Heart right ventricle (tissue), 16 donors: ENCODE measurements at regions not wholly inside any gene's neighbourhood (a gene's known extent, or its start where the extent isn't known, plus 50 kb on each side); places are given as distances from the start of the nearest gene placed in this dataset.

ENCODE experiments used
- ATAC-seq, 8 donors: fragments of 200-7000 bp; cut with Tn5 transposase; one replicate each; pipeline ENCODE4 v1.9.1; 2020; ENCODE audit warnings: mild to moderate bottlenecking in 8 of 8, moderate library complexity in 8 of 8, moderate number of reproducible peaks in 1 of 8
- DNase-seq, 2 donors: peaks; one replicate each; pipeline ENCODE4 v3.0.0-alpha.2; 2020
- H3K27ac ChIP-seq, 10 donors: fragments of 200-600 bp; sonication (generic) in 2 of 10; one replicate each; pipeline versions ENCODE4 v1.5.0 to v1.8.0; 2020 to 2022; ENCODE audit warnings: mild to moderate bottlenecking in 3 of 10
- H3K27me3 ChIP-seq, 7 donors: fragments of 200-600 bp; one replicate each; pipeline ENCODE4 v1.8.0; 2021 to 2022; ENCODE audit warnings: mild to moderate bottlenecking in 2 of 7
- H3K36me3 ChIP-seq, 9 donors: fragments of 200-600 bp; sonication (generic) in 1 of 9; one replicate each; pipeline versions ENCODE4 v1.5.0 to v1.8.0; 2020 to 2022; ENCODE audit warnings: mild to moderate bottlenecking in 2 of 9
- H3K4me1 ChIP-seq, 9 donors: fragments of 200-600 bp; sonication (generic) in 1 of 9; one replicate each; pipeline versions ENCODE4 v1.5.0 to v1.8.0; 2020 to 2022; ENCODE audit warnings: mild to moderate bottlenecking in 4 of 9
- H3K4me3 ChIP-seq, 10 donors: fragments of 200-600 bp; sonication (generic) in 2 of 10; one replicate each; pipeline versions ENCODE4 v1.5.0 to v1.8.0; 2020 to 2022; ENCODE audit warnings: mild to moderate bottlenecking in 7 of 10, moderate library complexity in 2 of 10
- H3K9me3 ChIP-seq, 11 donors: fragments of 200-600 bp in 10 of 11; sonication (generic) in 2 of 11; one replicate each; pipeline versions ENCODE4 v1.5.0 to v1.8.0; 2013 to 2022; ENCODE audit warnings: mild to moderate bottlenecking in 2 of 11, control low read depth in 1 of 11, moderate library complexity in 1 of 11
- WGBS, 2 donors: extraction: QIAGEN DNeasy Blood & Tissue Kit; methylation state at CpG; one replicate each; pipeline ENCODE4 v1.1.7; 2013; ENCODE audit warnings: inconsistent platforms in 1 of 2; 5-methylcytosine and 5-hydroxymethylcytosine counted together
- intact Hi-C, 10 donors: fragments of 100-400 bp; cut with DNase I; formaldehyde crosslinking; loops; one replicate each; pipeline versions ENCODE4 v1.11.1 to v1.14.2; 2022
- TF ChIP-seq, protein P1 (sequence below), 9 donors: fragments of 200-600 bp; sonication (generic) in 2 of 9; IDR thresholded peaks; one replicate each; pipeline versions ENCODE4 v1.5.0 to v1.8.0; 2021 to 2022; ENCODE audit warnings: antibody characterized with exemption in 9 of 9, mild to moderate bottlenecking in 5 of 9, moderate library complexity in 1 of 9
- donor health status: Arrhythmogenic right ventricular cardiomyopathy.
- donor health status: ischemic (EF 13 %, LVEDD 7.1; RV severe dilation, severe dysfunction).
- donor health status: healthy with polysubstance abuse.
- donor health status: DM: no; HTN: yes; CAD: no.
- donor health status: DM: no; HTN: no; CAD: no.
- donor health status: ischemic (EF 25% LVEDD 6.9; RV normal size, moderate dysfunction).
- donor health status: ischemic (EF 25% LVEDD 5.7; RV mildly dilated, moderate dysfunction).
- donor health status: healthy.
- donor health status: DM: yes; HTN: yes; CAD: no.
- donor health status: Ischemic cardiomyopathy.
- donor health status: ischemic (EF 35%, LVEDD 5.7; RV mildly dilated, moderate dysfunction).
- donor health status: nonischemic (EF 11% LVEDD 7.7; RV severe dilation, severe dysfunction).
- donor health status: DM: yes; HTN: yes; CAD: no.
- donor health status: PGD.
- donor health status: ischemic (EF 29% LVEDD 5.4; RV normal size, mild dysfunction).
- donor health status: nonischemic (EF 23%, LVEDD 6.1; RV moderate dilation, normal function).

DNA sequence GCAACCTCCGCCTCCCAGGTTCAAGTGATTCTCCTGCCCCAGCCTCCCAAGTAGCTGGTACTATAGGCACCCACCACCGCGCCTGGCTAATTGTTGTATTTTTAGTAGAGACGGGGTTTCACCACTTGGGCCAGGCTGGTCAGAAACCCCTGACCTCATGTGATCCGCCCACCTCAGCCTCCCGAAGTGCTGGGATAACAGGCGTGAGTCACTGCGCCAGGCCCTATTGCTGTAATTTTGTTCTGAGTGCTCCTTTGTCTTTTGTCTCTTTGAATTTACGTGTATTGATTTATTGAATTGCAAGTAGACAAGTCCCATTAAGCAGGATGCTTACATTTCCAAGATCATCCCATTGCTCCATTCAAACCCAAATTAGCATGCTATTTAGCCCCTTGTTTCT lies 186.7 kb downstream of the MSX2 start:
- no peak overlapping the region for H3K4me3 ChIP-seq
- TF ChIP-seq, protein P1, sequence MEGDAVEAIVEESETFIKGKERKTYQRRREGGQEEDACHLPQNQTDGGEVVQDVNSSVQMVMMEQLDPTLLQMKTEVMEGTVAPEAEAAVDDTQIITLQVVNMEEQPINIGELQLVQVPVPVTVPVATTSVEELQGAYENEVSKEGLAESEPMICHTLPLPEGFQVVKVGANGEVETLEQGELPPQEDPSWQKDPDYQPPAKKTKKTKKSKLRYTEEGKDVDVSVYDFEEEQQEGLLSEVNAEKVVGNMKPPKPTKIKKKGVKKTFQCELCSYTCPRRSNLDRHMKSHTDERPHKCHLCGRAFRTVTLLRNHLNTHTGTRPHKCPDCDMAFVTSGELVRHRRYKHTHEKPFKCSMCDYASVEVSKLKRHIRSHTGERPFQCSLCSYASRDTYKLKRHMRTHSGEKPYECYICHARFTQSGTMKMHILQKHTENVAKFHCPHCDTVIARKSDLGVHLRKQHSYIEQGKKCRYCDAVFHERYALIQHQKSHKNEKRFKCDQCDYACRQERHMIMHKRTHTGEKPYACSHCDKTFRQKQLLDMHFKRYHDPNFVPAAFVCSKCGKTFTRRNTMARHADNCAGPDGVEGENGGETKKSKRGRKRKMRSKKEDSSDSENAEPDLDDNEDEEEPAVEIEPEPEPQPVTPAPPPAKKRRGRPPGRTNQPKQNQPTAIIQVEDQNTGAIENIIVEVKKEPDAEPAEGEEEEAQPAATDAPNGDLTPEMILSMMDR (IDR thresholded peaks at IDR 0.05): no peak
- H3K27me3 ChIP-seq: peaks cover 0 to 9% (median 0%) of the 10 kb centered on the region in 7 donors
- H3K36me3 ChIP-seq: no peaks in the 10 kb centered on the region
- ATAC-seq: no peak
- WGBS, 2 donors: 81 to 88% methylated on average over 9 of the region's 9 CpGs
- peaks cover 0 to 4% (median 0%) of the 10 kb centered on the region in 9 donors for H3K4me1 ChIP-seq
- DNase-seq: no peak
- intact Hi-C loops: no loop called here
- no peak overlapping the region for H3K27ac ChIP-seq
- peaks cover 0 to 10% (median 0%) of the 10 kb centered on the region in 11 donors for H3K9me3 ChIP-seq

DNA sequence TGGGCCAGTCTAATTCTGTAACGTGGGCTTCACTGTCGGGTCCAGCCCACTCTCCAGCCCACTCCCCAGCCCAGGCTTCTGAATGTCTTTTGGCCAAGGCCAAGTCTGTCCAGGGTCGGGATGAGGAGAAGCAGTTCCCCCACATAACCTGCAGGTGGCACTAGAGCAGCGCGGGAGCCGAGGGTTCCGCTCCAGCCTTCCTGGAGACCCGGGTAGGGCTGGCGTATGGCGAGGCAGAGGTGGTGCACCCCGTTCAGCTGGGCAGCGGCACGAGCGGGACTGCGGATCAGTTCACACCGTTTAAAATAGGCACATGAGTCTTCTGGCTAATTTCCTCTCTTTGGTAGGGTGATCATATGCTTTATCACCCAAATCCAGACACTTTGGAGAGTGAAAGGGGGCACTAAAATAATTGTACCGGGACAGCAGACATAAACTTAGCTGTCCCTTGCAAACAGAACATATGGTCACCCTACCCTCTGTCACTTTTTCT lies 185.9 kb downstream of the MSX2 start:
- Histone ChIP-seq H3K27me3 (peaks cover 0 to 9% (median 0%) of the 10 kb centered on the region in 7 donors), H3K9me3 (peaks cover 0 to 16% (median 0%) of the 10 kb centered on the region in 11 donors), H3K4me1 (peaks cover 0 to 4% (median 0%) of the 10 kb centered on the region in 9 donors), H3K27ac (no peak overlapping the region), H3K36me3 (no peaks in the 10 kb centered on the region), H3K4me3 (peak overlapping the region in 2 of 10 donors; percentile 5 to 17)
- intact Hi-C loops: loop anchor here in 3 of 10 donors (1.0 kb wide), 1 partner anchor 26 kb away; no protein-coding TSS in a partner anchor
- TF ChIP-seq, protein P1 (IDR thresholded peaks at IDR 0.05): peak; percentile 76 to 92 (median 90)
- WGBS, 2 donors: 1 to 3% methylated on average over 17 of the region's 17 CpGs
- DNase-seq (peak; percentile 57 to 59), ATAC-seq (peak; percentile 65 to 94 (median 86))

DNA sequence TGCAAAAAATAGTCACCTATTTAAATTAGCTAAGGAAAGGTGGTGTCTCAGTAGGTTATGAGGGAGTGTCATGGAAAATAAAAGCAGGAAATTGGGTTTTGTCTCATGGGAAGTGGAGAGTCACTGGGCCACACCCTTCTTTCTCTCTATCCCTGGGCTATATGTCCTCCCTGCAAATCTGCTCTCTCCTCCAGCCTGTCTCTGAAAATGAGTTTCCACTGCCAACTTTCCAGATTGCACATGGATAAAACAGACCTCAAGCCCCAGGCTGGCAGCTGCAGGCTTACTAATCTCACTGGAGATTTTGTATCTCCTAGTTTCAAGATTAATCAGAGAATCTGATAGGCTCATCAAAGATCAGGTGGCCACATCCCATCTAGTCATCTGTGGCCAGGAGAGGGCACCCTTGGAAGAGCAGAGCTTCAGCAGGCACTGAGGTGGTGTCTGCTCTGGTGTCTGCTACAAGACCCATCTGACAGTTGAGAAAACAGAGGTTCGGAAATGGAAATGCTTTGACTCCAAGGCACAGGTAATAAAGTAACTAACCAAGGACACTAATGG lies 178.9 kb downstream of the MSX2 start:
- TF ChIP-seq, protein P1 (IDR thresholded peaks at IDR 0.05): no peak
- intact Hi-C loops: no loop called here
- WGBS, 2 donors: 95 to 96% methylated on average over 1 of the region's 1 CpG
- DNase-seq (no peak), ATAC-seq (no peak)
- Histone ChIP-seq H3K27ac (no peak overlapping the region), H3K4me1 (no peaks in the 10 kb centered on the region), H3K4me3 (no peak overlapping the region), H3K9me3 (peaks cover 0 to 16% (median 0%) of the 10 kb centered on the region in 11 donors), H3K36me3 (no peaks in the 10 kb centered on the region), H3K27me3 (peaks cover 0 to 14% (median 12%) of the 10 kb centered on the region in 7 donors)

DNA sequence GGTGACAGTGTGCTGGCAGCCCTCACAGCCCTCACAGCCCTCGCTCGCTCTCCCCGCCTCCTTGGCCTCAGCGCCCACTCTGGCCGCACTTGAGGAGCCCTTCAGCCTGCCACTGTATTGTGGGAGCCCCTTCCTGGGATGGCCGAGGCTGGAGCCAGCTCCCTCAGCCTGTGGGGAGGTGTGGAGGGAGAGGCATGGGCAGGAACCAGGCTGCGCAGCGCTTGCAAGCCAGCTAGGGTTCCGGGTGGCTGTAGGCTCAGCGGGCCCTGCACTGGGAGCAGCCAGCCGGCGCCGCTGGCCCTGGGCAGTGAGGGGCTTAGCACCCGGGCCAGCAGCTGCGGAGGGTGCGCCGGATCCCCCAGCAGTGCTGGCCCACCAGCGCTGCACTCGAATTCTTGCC lies 177.0 kb downstream of the MSX2 start:
- Histone ChIP-seq H3K4me1 (no peaks in the 10 kb centered on the region), H3K4me3 (no peak overlapping the region), H3K9me3 (peaks cover 0 to 8% (median 0%) of the 10 kb centered on the region in 11 donors), H3K27ac (no peak overlapping the region), H3K36me3 (no peaks in the 10 kb centered on the region), H3K27me3 (peaks cover 0 to 14% (median 12%) of the 10 kb centered on the region in 7 donors)
- 94 to 96% methylated on average over 19 of the region's 19 CpGs for WGBS, 2 donors
- intact Hi-C loops: no loop called here
- ATAC-seq (no peak), DNase-seq (no peak)
- TF ChIP-seq, protein P1 (IDR thresholded peaks at IDR 0.05): no peak
